ENCODE measurements at regions not wholly inside any gene's neighbourhood (a gene's known extent, or its start where the extent isn't known, plus 50 kb on each side); places are given as distances from the start of the nearest gene placed in this dataset.

DNA sequence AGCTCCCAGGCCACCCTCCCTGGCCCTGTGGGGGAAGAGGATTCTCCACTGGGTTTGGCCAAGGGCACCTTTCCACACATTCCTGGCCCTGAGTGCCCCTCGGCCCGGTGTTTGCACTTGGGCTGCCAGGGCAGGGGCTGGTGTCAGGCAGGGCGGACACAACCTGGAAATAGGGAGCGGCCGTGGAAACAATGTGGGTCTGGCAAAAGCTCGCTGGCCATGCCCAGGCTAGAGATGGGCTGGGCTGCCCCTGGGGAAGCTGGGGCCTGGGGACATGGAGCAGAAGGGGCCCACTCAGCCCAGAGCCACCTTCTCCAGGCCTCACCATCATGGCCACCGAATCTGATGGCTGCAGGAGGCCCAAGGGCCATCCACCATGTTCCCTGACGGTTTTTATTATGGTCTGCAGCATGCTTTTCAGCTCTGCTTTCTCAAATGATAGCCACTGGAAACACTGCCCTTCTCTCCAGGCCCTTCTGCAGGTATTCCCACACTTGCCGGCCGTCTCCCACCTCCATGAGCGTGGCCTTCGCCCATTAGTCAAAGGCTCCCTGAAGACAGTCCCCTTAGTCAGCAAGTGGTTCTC lies 275.1 kb downstream of the CYP26B1 start:
- H3K27ac ChIP-seq: no peak overlapping the region
- TF ChIP-seq ZFX (IDR thresholded peaks at IDR 0.05; ENCODE audit: borderline replicate concordance): no peak
- TF ChIP-seq, protein P1, sequence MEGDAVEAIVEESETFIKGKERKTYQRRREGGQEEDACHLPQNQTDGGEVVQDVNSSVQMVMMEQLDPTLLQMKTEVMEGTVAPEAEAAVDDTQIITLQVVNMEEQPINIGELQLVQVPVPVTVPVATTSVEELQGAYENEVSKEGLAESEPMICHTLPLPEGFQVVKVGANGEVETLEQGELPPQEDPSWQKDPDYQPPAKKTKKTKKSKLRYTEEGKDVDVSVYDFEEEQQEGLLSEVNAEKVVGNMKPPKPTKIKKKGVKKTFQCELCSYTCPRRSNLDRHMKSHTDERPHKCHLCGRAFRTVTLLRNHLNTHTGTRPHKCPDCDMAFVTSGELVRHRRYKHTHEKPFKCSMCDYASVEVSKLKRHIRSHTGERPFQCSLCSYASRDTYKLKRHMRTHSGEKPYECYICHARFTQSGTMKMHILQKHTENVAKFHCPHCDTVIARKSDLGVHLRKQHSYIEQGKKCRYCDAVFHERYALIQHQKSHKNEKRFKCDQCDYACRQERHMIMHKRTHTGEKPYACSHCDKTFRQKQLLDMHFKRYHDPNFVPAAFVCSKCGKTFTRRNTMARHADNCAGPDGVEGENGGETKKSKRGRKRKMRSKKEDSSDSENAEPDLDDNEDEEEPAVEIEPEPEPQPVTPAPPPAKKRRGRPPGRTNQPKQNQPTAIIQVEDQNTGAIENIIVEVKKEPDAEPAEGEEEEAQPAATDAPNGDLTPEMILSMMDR (IDR thresholded peaks at IDR 0.05): no peak

DNA sequence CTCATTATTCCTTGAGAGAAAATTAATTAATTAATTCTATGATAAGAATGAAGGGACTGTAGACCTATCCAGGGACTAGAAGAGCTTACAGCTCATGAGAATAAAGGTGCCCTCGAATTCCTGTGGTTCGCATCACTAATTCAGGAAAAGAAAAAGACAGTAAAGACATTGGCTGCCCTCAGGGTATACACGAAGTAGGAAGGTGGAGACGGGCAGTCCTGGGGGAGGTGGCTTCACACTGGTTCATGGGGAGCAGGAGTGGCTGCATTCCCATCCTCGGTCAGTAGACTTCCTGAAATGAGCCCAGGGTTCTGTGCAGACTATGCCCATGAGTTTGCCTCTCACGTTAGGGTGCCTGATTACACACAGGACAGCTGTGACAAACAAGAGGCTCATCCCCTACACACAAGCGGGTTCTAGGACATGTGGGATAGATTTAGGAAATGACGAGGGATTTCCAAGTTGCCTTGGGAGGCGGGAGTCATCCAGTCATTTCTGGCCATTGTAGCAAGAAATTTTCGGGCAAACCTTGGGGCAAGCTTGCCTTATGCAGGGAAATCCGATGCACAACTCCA lies 282.2 kb downstream of the CYP26B1 start:
- no peak overlapping the region for H3K27ac ChIP-seq
- TF ChIP-seq ZFX (IDR thresholded peaks at IDR 0.05; ENCODE audit: borderline replicate concordance): no peak
- TF ChIP-seq, protein P1 (IDR thresholded peaks at IDR 0.05): no peak

DNA sequence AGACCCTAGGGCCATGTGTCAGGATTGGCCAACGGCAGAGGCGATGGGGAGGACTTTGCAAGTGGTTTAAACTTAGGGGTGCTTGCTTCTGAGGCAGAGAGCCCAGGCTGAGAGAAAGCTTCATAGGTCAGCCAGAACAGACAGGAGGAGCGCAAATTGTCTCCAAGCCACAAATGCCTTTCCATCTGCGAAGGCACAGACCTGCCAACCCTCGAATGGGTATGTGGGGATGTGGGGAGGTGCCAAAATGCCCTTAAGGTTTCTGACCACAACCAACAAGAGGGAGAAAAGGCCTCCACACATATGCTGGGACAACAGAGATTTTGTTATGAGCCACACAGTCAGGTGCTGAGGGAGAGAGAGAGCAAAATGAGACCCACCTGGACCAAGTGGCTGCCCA lies 283.6 kb downstream of the CYP26B1 start:
- no peak for TF ChIP-seq ZFX (IDR thresholded peaks at IDR 0.05; ENCODE audit: borderline replicate concordance)
- TF ChIP-seq, protein P1 (IDR thresholded peaks at IDR 0.05): no peak
- H3K27ac ChIP-seq: no peak overlapping the region

DNA sequence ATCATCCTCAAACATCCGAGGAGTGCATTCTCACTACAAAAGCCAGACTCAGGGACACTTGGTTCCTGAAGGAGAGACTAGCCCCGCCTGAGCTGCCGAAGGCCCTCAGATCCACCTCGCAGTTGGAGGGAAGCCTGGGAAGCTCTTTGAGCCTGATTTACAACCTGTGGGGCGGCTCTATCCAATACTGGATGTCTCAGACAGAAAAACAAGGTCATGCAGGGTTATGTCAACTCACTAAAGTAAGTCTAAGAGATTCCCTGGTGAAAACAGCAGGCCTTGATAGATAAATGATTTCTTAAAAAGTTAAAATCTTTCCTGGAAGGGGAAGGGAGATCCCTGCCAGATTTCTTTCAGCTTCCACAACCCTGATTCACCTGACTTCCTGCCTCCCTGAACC lies 284.3 kb downstream of the CYP26B1 start:
- TF ChIP-seq ZFX (IDR thresholded peaks at IDR 0.05; ENCODE audit: borderline replicate concordance): no peak
- TF ChIP-seq, protein P1 (IDR thresholded peaks at IDR 0.05): no peak
- H3K27ac ChIP-seq: no peak overlapping the region

DNA sequence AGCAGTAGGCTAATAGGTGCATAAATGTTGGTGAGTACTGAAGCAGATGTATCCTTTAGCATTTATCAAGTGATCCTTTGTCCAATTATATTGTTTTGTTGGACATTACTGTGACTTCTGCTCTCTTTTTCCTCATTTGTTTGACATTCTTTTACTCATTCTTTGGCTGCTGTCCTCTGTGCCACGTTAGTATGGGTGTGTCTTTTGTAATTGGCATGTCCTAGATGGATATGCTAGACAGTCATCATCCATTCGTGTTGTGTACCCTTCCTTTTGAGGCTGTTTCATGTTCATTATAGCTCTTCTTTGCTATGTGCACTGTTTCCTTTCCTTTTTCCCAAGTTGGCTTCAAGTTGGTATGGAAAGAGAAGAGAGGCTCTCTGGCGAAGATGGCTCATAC lies 284.7 kb downstream of the CYP26B1 start:
- TF ChIP-seq, protein P1 (IDR thresholded peaks at IDR 0.05): no peak
- TF ChIP-seq ZFX (IDR thresholded peaks at IDR 0.05; ENCODE audit: borderline replicate concordance): no peak
- H3K27ac ChIP-seq: no peak overlapping the region

DNA sequence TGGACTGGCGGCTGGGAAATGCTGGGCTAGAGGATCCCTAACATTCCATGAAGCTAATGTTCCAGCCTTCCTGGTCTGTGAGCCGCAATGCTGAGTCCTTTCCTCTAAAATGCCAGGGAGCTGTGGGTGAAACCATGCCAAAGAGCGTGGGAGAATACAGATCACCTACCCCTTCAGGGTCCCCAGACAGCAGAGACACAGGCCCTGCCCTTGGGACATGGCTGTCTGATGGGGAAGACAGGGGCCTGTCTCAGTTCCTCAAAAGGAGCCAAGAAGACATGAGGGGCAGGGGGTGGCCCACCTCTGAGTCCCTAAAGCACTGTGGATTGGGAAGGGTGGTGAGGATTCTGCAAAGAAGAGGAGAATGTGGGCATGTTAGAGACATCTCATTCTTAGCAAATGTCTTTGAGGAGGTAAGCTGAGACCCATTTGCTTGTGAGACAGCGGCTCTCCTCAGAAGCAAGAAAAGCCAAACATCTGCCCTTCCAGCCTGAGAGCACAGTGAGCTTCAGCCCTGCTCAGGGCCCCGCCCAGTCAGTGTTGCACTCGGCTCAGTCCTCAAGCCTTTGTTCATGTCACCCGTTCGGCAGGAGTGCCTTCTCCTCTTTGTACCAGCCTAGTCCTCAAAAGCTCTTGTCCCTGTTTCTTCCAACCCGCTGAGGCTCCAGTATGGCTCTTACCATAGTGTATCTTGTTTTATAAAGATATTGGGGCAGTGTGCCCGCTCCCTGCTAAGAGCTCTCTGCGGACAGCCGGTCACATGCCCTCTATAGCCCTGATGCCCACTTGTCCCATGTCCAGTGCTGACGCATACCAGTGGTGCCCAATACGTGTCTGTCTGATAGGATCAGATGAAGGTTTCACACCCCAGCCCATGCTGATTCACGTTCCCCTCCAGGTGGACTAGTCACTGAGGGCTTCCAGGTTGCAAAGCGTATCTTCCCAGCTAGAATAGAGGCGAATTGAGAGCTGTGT lies 286.2 kb downstream of the CYP26B1 start:
- no peak for TF ChIP-seq ZFX (IDR thresholded peaks at IDR 0.05; ENCODE audit: borderline replicate concordance)
- TF ChIP-seq, protein P1 (IDR thresholded peaks at IDR 0.05): no peak
- H3K27ac ChIP-seq: no peak overlapping the region
